Prostate gland (tissue), 2 donors: ENCODE measurements at regions not wholly inside any gene's neighbourhood (a gene's known extent, or its start where the extent isn't known, plus 50 kb on each side); places are given as distances from the start of the nearest gene placed in this dataset.

Experiments
- DNase-seq: peaks from one replicate; pipeline ENCODE4 v3.0.0-alpha.2; 2019; ENCODE audit warnings: low spot score
- H3K27ac ChIP-seq, 2 donors: fragments of 200-600 bp; sonication (generic); 2 replicates each; pipeline ENCODE4 v1.5.1; 2017 to 2019
- H3K27me3 ChIP-seq: fragments of 200-600 bp; sonication (generic); replicated peaks from 2 replicates; pipeline ENCODE4 v1.5.1; 2019; ENCODE audit not compliant: insufficient read depth
- H3K36me3 ChIP-seq, 2 donors: fragments of 200-600 bp; sonication (generic); 1 replicate in 1 of 2; 2 replicates in 1 of 2; pipeline versions ENCODE4 v1.5.1 to v1.8.1; 2017 to 2019
- H3K4me1 ChIP-seq: fragments of 200-600 bp; sonication (generic); replicated peaks from 2 replicates; pipeline ENCODE4 v1.5.1; 2019
- H3K4me3 ChIP-seq, 2 donors: fragments of 200-600 bp; sonication (generic); 2 replicates each; pipeline ENCODE4 v1.5.1; 2017 to 2019
- H3K9me3 ChIP-seq: fragments of 200-600 bp; sonication (generic); 2 replicates; pipeline ENCODE4 v1.5.1; 2017
- CTCF ChIP-seq, 4 experiments: fragments of 200-600 bp in 2 of 4; fragments of 450-650 bp in 2 of 4; sonication (generic) in 2 of 4; IDR thresholded peaks; 1 replicate in 3 of 4; 2 replicates in 1 of 4; pipeline ENCODE4 v1.5.1; 2016 to 2019; ENCODE audit warnings: antibody characterized with exemption in 4 of 4, mild to moderate bottlenecking in 2 of 4, moderate library complexity in 2 of 4
- POLR2A ChIP-seq: fragments of 450-650 bp; IDR thresholded peaks from one replicate; pipeline ENCODE4 v1.6.1; 2016; ENCODE audit warnings: antibody characterized with exemption, mild to moderate bottlenecking
- POLR2AphosphoS5 ChIP-seq: sonication (generic); formaldehyde crosslinking; IDR thresholded peaks from one replicate; pipeline ENCODE4 v1.6.1; 2017; ENCODE audit warnings: antibody characterized with exemption
- WGBS: methylation state at CpG from one replicate; pipeline ENCODE4 v1.1.5; 2018; 5-methylcytosine and 5-hydroxymethylcytosine counted together
- intact Hi-C: fragments of 100-400 bp; cut with DNase I; formaldehyde crosslinking; loops from one replicate; pipeline ENCODE4 v1.14.2; 2022

- DNase-seq: no peak
- 97% methylated on average over 5 of the region's 5 CpGs for WGBS
- Histone ChIP-seq H3K9me3 (no peaks in the 10 kb centered on the region), H3K36me3 (no peaks in the 10 kb centered on the region), H3K27me3 (no peaks in the 10 kb centered on the region), H3K27ac (no peak overlapping the region), H3K4me3 (no peak overlapping the region), H3K4me1 (no peaks in the 10 kb centered on the region)
- no peak for TF ChIP-seq POLR2A
- TF ChIP-seq CTCF (IDR thresholded peaks at IDR 0.05): no peak
- no peak for TF ChIP-seq POLR2AphosphoS5
- intact Hi-C loops: no loop called here
Observed at GRCh38 chr17:56658648-56659047, 65.1 kb downstream of the NOG start.

- no peaks in the 10 kb centered on the region for H3K4me1 ChIP-seq
- TF ChIP-seq POLR2AphosphoS5 (no peak), POLR2A (no peak), CTCF (IDR thresholded peaks at IDR 0.05) (no peak)
- H3K9me3 ChIP-seq: no peaks in the 10 kb centered on the region
- H3K36me3 ChIP-seq: no peaks in the 10 kb centered on the region
- H3K4me3 ChIP-seq: no peak overlapping the region
- no peak overlapping the region for H3K27ac ChIP-seq
- no peaks in the 10 kb centered on the region for H3K27me3 ChIP-seq
- intact Hi-C loops: no loop called here
- no peak for DNase-seq
Observed at GRCh38 chr17:56659622-56660021, 66.1 kb downstream of the NOG start.

- intact Hi-C loops: no loop called here
- WGBS: 57% methylated on average over 5 of the region's 5 CpGs
- Histone ChIP-seq H3K27ac (no peak overlapping the region), H3K36me3 (no peaks in the 10 kb centered on the region), H3K27me3 (no peaks in the 10 kb centered on the region), H3K9me3 (no peaks in the 10 kb centered on the region), H3K4me1 (no peaks in the 10 kb centered on the region), H3K4me3 (no peak overlapping the region)
- DNase-seq: no peak
- TF ChIP-seq CTCF (IDR thresholded peaks at IDR 0.05) (no peak), POLR2A (no peak)
Observed at GRCh38 chr17:56661906-56662305, 68.4 kb downstream of the NOG start.

GRCh38 chr17:56665864-56666263 lies 72.4 kb downstream of the NOG start:
- Histone ChIP-seq H3K27me3 (no peaks in the 10 kb centered on the region), H3K9me3 (no peaks in the 10 kb centered on the region), H3K4me1 (no peaks in the 10 kb centered on the region), H3K4me3 (no peak overlapping the region), H3K27ac (no peak overlapping the region), H3K36me3 (no peaks in the 10 kb centered on the region)
- intact Hi-C loops: no loop called here
- DNase-seq: no peak
- WGBS: 38% methylated on average over 6 of the region's 6 CpGs
- no peak for TF ChIP-seq CTCF (IDR thresholded peaks at IDR 0.05)
- TF ChIP-seq POLR2AphosphoS5: no peak
- no peak for TF ChIP-seq POLR2A

GRCh38 chr17:56667925-56668458 lies 74.5 kb downstream of the NOG start:
- WGBS: 74% methylated on average over 5 of the region's 5 CpGs
- intact Hi-C loops: no loop called here
- Histone ChIP-seq H3K36me3 (no peaks in the 10 kb centered on the region), H3K4me3 (no peak overlapping the region), H3K4me1 (no peaks in the 10 kb centered on the region), H3K27ac (no peak overlapping the region), H3K9me3 (no peaks in the 10 kb centered on the region), H3K27me3 (no peaks in the 10 kb centered on the region)
- TF ChIP-seq POLR2A (no peak), POLR2AphosphoS5 (no peak), CTCF (IDR thresholded peaks at IDR 0.05) (no peak)
- DNase-seq: no peak
